ENCODE measurements at regions not wholly inside any gene's neighbourhood (a gene's known extent, or its start where the extent isn't known, plus 50 kb on each side); places are given as distances from the start of the nearest gene placed in this dataset.

DNA sequence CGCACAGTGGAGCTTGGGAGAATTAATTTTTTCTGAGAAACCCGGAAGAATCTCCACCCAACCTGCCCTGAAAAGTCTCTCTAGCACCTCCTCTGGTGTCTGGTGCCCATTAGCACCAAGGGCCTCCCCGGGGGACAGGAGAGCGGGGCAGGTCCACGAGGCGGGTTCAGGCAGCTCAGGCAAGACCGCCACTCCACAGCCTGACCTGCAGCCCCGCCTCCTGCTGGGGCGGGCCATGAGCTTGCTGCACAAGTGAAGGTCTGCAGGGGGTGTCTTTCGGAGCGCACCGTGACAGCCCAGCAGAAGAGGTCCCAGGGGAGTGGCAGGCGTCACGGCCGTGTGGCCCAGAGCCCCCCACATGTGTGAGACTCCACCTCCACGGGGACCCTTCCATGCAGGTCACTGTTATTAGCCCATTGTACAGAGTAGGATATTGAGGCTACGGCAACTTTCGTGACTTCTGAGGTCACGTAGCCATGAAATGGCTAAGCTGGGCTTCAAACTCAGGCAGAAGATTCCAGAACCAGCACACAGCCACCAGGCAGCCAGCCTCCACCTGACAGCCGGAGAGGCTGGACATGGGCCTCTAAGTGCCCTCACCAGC, 63.9 kb upstream of the SLCO4A1 start:
- no peak overlapping the region for H3K4me2 ChIP-seq (ENCODE audit: low read depth, low read length)
- no peak for TF ChIP-seq EZH2phosphoT487 (IDR thresholded peaks at IDR 0.05; ENCODE audit: low read length)
- TF ChIP-seq, protein P1, sequence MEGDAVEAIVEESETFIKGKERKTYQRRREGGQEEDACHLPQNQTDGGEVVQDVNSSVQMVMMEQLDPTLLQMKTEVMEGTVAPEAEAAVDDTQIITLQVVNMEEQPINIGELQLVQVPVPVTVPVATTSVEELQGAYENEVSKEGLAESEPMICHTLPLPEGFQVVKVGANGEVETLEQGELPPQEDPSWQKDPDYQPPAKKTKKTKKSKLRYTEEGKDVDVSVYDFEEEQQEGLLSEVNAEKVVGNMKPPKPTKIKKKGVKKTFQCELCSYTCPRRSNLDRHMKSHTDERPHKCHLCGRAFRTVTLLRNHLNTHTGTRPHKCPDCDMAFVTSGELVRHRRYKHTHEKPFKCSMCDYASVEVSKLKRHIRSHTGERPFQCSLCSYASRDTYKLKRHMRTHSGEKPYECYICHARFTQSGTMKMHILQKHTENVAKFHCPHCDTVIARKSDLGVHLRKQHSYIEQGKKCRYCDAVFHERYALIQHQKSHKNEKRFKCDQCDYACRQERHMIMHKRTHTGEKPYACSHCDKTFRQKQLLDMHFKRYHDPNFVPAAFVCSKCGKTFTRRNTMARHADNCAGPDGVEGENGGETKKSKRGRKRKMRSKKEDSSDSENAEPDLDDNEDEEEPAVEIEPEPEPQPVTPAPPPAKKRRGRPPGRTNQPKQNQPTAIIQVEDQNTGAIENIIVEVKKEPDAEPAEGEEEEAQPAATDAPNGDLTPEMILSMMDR (IDR thresholded peaks at IDR 0.05; ENCODE audit: low read length), result no peak
- TF ChIP-seq EZH2 (optimal IDR thresholded peaks at IDR 0.05; ENCODE audit: low read depth, low read length), result no peak
- no peak overlapping the region for H3K27ac ChIP-seq (ENCODE audit: low read length)
- DNase-seq, result no peak
- H3F3A ChIP-seq (ENCODE audit: insufficient read depth, low read length), result no peaks in the 10 kb centered on the region
- no peak overlapping the region for H2AFZ ChIP-seq (ENCODE audit: low read length)
- H3K79me2 ChIP-seq (ENCODE audit: low read length), result no peaks in the 10 kb centered on the region
- peaks cover 94% of the 10 kb centered on the region for H3K27me3 ChIP-seq (replicated peaks; ENCODE audit: insufficient read depth, low read length)
- no peaks in the 10 kb centered on the region for H4K20me1 ChIP-seq (ENCODE audit: insufficient read depth, low read length)
- H3K4me1 ChIP-seq (ENCODE audit: low read length), result no peaks in the 10 kb centered on the region
- H3K9me3 ChIP-seq (replicated peaks; ENCODE audit: insufficient read depth, low read length), result no peaks in the 10 kb centered on the region
- no peak overlapping the region for H3K9ac ChIP-seq (ENCODE audit: low read length)
- H3K4me3 ChIP-seq (ENCODE audit: low read length), result no peak overlapping the region
- H3K9me2 ChIP-seq (replicated peaks; ENCODE audit: insufficient read depth, low read length), result no peaks in the 10 kb centered on the region
- no peaks in the 10 kb centered on the region for H3K36me3 ChIP-seq (replicated peaks; ENCODE audit: insufficient read depth, low read length)

GRCh38 chr20:62580052-62580451, 62.3 kb upstream of the SLCO4A1 start:
- no peak overlapping the region for H3K27ac ChIP-seq (ENCODE audit: low read length)
- H3K4me1 ChIP-seq (ENCODE audit: low read length), result no peaks in the 10 kb centered on the region
- no peaks in the 10 kb centered on the region for H3K9me2 ChIP-seq (replicated peaks; ENCODE audit: insufficient read depth, low read length)
- no peak overlapping the region for H3K9ac ChIP-seq (ENCODE audit: low read length)
- H2AFZ ChIP-seq (ENCODE audit: low read length), result no peak overlapping the region
- no peak overlapping the region for H3K4me3 ChIP-seq (ENCODE audit: low read length)
- H3K4me2 ChIP-seq (ENCODE audit: low read depth, low read length), result no peak overlapping the region
- TF ChIP-seq, protein P1 (IDR thresholded peaks at IDR 0.05; ENCODE audit: low read length), result no peak
- TF ChIP-seq EZH2phosphoT487 (IDR thresholded peaks at IDR 0.05; ENCODE audit: low read length) (no peak), EZH2 (optimal IDR thresholded peaks at IDR 0.05; ENCODE audit: low read depth, low read length) (no peak)
- H3K79me2 ChIP-seq (ENCODE audit: low read length), result no peaks in the 10 kb centered on the region
- no peak for DNase-seq
- H3K36me3 ChIP-seq (replicated peaks; ENCODE audit: insufficient read depth, low read length), result no peaks in the 10 kb centered on the region
- H4K20me1 ChIP-seq (ENCODE audit: insufficient read depth, low read length), result no peaks in the 10 kb centered on the region
- H3F3A ChIP-seq (ENCODE audit: insufficient read depth, low read length), result no peaks in the 10 kb centered on the region
- H3K27me3 ChIP-seq (replicated peaks; ENCODE audit: insufficient read depth, low read length), result peaks cover 91% of the 10 kb centered on the region
- no peaks in the 10 kb centered on the region for H3K9me3 ChIP-seq (replicated peaks; ENCODE audit: insufficient read depth, low read length)

DNA sequence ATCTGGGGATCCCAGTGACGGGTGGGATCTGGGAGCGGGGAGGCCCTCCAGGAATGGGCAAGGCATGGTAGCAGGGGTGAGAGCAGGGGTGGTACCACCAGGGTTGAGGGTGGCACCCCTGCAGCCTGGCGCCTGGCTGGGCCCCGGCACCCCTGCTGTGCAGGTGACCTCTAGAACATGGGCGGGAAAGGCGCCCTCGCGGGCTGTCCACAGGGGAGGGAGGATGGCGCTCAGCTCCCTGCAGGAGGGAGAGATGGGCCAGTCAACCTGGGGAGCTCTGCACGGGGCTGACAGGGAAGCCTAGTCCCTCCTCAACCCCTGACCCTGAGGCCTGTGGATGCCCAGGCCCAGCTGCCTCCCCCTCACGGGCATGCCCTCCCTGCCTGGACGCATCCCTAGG, 61.6 kb upstream of the SLCO4A1 start:
- Histone ChIP-seq H3K36me3 (replicated peaks; ENCODE audit: insufficient read depth, low read length) (no peaks in the 10 kb centered on the region), H3K9ac (ENCODE audit: low read length) (no peak overlapping the region), H3K9me2 (replicated peaks; ENCODE audit: insufficient read depth, low read length) (no peaks in the 10 kb centered on the region), H3K4me3 (ENCODE audit: low read length) (no peak overlapping the region), H3K9me3 (replicated peaks; ENCODE audit: insufficient read depth, low read length) (no peaks in the 10 kb centered on the region), H3K27me3 (replicated peaks; ENCODE audit: insufficient read depth, low read length) (peaks cover 90% of the 10 kb centered on the region), H3K4me2 (ENCODE audit: low read depth, low read length) (no peak overlapping the region), H3K27ac (ENCODE audit: low read length) (no peak overlapping the region), H3K79me2 (ENCODE audit: low read length) (no peaks in the 10 kb centered on the region), H3F3A (ENCODE audit: insufficient read depth, low read length) (no peaks in the 10 kb centered on the region), H4K20me1 (ENCODE audit: insufficient read depth, low read length) (no peaks in the 10 kb centered on the region), H2AFZ (ENCODE audit: low read length) (no peak overlapping the region), H3K4me1 (ENCODE audit: low read length) (no peaks in the 10 kb centered on the region)
- TF ChIP-seq EZH2 (optimal IDR thresholded peaks at IDR 0.05; ENCODE audit: low read depth, low read length) (no peak), EZH2phosphoT487 (IDR thresholded peaks at IDR 0.05; ENCODE audit: low read length) (no peak)
- TF ChIP-seq, protein P1 (IDR thresholded peaks at IDR 0.05; ENCODE audit: low read length), result no peak
- no peak for DNase-seq
